ENCODE measurements at regions not wholly inside any gene's neighbourhood (a gene's known extent, or its start where the extent isn't known, plus 50 kb on each side); places are given as distances from the start of the nearest gene placed in this dataset.

DNA sequence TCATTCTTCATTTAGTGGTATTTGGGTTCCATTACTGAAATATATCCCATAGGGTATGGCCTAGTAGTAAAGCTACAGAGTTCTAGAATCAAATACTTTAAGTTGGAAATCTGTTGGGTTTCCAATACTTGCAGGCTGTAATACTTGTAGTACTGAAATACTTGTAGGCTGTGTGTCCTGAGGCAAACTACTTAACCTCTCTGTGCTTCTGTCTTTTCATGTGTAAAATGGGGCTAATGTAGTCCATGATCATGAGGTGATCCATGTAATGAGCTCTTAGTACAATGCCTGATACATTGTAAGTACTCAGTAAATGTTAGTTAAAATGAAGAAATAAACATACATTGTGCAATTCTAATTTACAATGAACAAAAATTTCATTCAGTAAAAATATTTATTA is 368.9 kb downstream of the CSNK1G3 start:
- Histone ChIP-seq H3K36me3 (no peaks in the 10 kb centered on the region), H3K27me3 (no peaks in the 10 kb centered on the region), H3K27ac (no peak overlapping the region), H3K4me1 (peaks cover 4 to 9% of the 10 kb centered on the region in 2 donors), H3K4me3 (replicated peaks in 1 of 3) (no peak overlapping the region), H3K9me3 (no peaks in the 10 kb centered on the region)
- DNase-seq, result no peak
- intact Hi-C loops (cut with DNase I), result no loop called here
- TF ChIP-seq, protein P1, sequence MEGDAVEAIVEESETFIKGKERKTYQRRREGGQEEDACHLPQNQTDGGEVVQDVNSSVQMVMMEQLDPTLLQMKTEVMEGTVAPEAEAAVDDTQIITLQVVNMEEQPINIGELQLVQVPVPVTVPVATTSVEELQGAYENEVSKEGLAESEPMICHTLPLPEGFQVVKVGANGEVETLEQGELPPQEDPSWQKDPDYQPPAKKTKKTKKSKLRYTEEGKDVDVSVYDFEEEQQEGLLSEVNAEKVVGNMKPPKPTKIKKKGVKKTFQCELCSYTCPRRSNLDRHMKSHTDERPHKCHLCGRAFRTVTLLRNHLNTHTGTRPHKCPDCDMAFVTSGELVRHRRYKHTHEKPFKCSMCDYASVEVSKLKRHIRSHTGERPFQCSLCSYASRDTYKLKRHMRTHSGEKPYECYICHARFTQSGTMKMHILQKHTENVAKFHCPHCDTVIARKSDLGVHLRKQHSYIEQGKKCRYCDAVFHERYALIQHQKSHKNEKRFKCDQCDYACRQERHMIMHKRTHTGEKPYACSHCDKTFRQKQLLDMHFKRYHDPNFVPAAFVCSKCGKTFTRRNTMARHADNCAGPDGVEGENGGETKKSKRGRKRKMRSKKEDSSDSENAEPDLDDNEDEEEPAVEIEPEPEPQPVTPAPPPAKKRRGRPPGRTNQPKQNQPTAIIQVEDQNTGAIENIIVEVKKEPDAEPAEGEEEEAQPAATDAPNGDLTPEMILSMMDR (IDR thresholded peaks at IDR 0.05), result no peak
- no peak for TF ChIP-seq POLR2A (IDR thresholded peaks at IDR 0.05)

DNA sequence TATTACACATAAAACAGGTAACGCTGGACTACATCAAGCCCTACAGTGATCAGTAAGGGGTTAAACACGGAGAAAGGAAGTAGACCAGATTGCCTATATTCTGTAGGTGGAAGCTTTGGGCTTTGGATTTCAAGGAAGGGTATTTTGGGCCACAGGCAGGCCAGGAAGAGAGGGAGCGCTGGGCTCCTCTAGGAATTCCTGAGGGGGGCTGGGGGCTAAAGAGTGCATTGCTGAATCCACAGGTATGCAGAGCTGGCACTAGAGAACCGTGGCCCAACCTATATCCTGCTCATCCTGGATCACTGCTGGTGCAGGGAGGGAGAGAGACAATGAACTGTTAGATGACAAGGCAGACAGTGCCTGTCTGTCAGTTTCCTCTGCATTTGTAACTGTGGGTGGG is 367.1 kb downstream of the CSNK1G3 start:
- H3K27me3 ChIP-seq, result no peaks in the 10 kb centered on the region
- intact Hi-C loops (cut with DNase I), result no loop called here
- H3K4me3 ChIP-seq (replicated peaks in 1 of 3), result no peak overlapping the region
- H3K9me3 ChIP-seq, result no peaks in the 10 kb centered on the region
- peaks cover 18 to 27% of the 10 kb centered on the region in 2 donors for H3K4me1 ChIP-seq
- H3K36me3 ChIP-seq, result no peaks in the 10 kb centered on the region
- 66 to 71% methylated on average over 4 of the region's 4 CpGs for WGBS, 2 donors
- no peak for DNase-seq
- no peak overlapping the region for H3K27ac ChIP-seq
- TF ChIP-seq, protein P1 (IDR thresholded peaks at IDR 0.05), result no peak
- TF ChIP-seq POLR2A (IDR thresholded peaks at IDR 0.05), result no peak

DNA sequence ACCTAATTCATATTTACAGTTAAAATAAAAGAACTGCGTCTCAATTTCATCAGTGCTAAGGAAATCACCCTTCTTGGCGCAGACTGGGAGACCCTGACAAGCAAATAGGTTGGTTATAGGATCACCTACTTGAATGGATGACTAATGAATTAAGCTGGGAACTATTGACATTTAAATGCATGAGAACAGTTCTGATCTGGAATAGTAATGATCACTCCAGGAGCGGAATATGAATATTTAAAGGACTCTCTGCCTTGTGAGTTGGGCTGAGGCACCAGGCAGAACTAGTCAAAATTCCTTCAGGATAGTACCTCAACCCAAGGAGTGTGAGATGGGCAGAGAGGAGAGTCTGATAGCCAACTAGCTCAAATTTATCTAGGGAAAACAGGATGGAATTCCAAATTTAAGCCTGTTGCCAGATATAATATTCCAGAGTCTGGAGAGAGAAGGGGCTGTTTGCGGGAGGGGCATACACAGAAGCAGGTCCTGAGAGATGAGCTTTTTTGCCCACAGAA is 364.4 kb downstream of the CSNK1G3 start:
- H3K4me3 ChIP-seq (replicated peaks in 1 of 3), result no peak overlapping the region
- intact Hi-C loops (cut with DNase I), result no loop called here
- WGBS, 2 donors, result 83 to 95% methylated on average over 4 of the region's 4 CpGs
- no peak overlapping the region for H3K27ac ChIP-seq
- no peak for DNase-seq
- H3K27me3 ChIP-seq, result no peaks in the 10 kb centered on the region
- no peaks in the 10 kb centered on the region for H3K36me3 ChIP-seq
- TF ChIP-seq, protein P1 (IDR thresholded peaks at IDR 0.05), result no peak
- no peak for TF ChIP-seq POLR2A (IDR thresholded peaks at IDR 0.05)
- H3K4me1 ChIP-seq, result peaks cover 14 to 18% of the 10 kb centered on the region in 2 donors
- H3K9me3 ChIP-seq, result no peaks in the 10 kb centered on the region

DNA sequence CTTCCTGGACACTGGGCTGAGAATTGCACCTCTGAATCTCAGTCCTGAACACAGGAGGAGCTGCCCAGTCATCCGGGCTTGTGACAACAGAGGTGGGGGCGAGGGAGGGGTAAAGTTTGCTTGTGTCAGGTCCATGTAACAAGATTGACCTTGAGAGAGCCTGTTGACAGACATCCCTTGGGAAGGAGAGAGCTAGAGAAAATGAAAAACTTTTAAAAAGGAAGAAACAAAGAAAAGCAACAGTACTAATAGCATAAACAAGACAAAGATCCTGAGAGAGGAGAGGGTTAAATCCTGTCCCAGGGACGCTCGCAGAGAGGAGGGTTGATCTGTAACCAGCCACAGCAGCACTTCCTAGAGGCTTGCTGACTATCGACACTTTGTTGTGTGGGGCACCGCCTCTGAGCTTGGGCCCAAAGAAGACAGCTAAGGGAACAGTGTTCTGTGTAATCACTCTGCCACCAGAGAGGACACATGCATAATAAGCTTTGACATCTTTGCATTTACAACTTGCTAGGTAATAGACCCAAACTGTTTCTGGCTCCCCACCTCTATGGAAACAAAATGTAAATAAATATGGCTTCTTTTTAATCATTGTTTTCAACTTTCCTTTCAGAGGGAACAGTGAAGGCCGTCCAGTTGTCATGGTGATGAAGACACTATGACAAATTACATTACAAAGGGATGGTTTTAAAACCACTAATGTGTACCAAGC is 363.7 kb downstream of the CSNK1G3 start:
- H3K27ac ChIP-seq, result no peak overlapping the region
- no peaks in the 10 kb centered on the region for H3K27me3 ChIP-seq
- H3K9me3 ChIP-seq, result no peaks in the 10 kb centered on the region
- H3K4me3 ChIP-seq (replicated peaks in 1 of 3), result no peak overlapping the region
- peak; percentile 12 to 17 for DNase-seq
- H3K4me1 ChIP-seq, result peaks cover 14 to 18% of the 10 kb centered on the region in 2 donors
- WGBS, 2 donors, result 23 to 31% methylated on average over 7 of the region's 7 CpGs
- intact Hi-C loops (cut with DNase I), result no loop called here
- no peaks in the 10 kb centered on the region for H3K36me3 ChIP-seq
- TF ChIP-seq, protein P1 (IDR thresholded peaks at IDR 0.05), result no peak
- no peak for TF ChIP-seq POLR2A (IDR thresholded peaks at IDR 0.05)

DNA sequence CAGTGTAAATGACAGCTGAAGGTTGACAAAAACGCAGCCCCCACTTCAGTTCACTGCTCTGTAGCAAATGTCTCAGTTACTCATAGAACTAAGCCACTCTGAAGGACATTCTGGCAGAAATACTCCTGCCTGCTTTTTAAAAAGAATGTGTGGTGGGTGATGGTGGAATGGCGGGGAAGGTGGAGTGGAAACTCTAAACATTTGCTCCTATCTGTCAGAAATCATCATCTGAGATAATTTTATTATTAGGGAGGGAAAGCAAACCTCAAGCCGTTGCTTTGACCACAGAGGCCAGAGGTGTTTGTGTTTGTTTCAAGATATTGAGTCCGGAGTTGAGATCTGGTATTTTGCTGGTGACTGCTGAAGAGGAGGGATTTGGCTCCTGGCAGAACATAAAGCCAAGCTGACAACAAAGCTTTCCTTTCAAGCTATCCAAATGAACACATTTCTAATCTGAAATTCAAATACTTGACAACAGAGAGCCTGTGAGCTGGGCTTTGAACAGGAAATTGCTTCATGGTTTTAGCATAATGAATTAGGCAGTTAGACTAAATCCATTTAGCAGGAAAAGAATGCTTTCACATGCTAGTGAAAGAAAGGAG is 362.7 kb downstream of the CSNK1G3 start:
- DNase-seq, result no peak
- intact Hi-C loops (cut with DNase I), result no loop called here
- H3K9me3 ChIP-seq, result no peaks in the 10 kb centered on the region
- peak overlapping the region in 1 of 3 donors; percentile 40 for H3K27ac ChIP-seq
- TF ChIP-seq, protein P1 (IDR thresholded peaks at IDR 0.05), result no peak
- TF ChIP-seq POLR2A (IDR thresholded peaks at IDR 0.05), result no peak
- H3K27me3 ChIP-seq, result no peaks in the 10 kb centered on the region
- no peak overlapping the region for H3K4me3 ChIP-seq (replicated peaks in 1 of 3)
- peaks cover 14 to 18% of the 10 kb centered on the region in 2 donors for H3K4me1 ChIP-seq
- WGBS, 2 donors, result 34 to 35% methylated on average over 4 of the region's 4 CpGs
- no peaks in the 10 kb centered on the region for H3K36me3 ChIP-seq

Data from thyroid gland (tissue), 4 donors.